GM21529 (cell line): ENCODE measurements at regions not wholly inside any gene's neighbourhood (a gene's known extent, or its start where the extent isn't known, plus 50 kb on each side); places are given as distances from the start of the nearest gene placed in this dataset.
A peak's percentile ranks its signal among the peaks of the same experiment; 100 is the strongest.

Source experiments
- ATAC-seq: cut with Tn5 transposase; IDR thresholded peaks from one replicate; pipeline ENCODE4 v1.9.1; 2021; ENCODE audit not compliant: unreplicated experiment

GRCh38 chr2:103103678-103104077 lies 341.8 kb downstream of the TMEM182 start:
- ATAC-seq, result no peak

GRCh38 chr2:103119352-103119751 lies 357.5 kb downstream of the TMEM182 start:
- no peak for ATAC-seq

- ATAC-seq, result no peak
These were observed 359.3 kb downstream of the TMEM182 start for GRCh38 chr2:103121106-103121505.

- ATAC-seq, result no peak
These were observed 361.7 kb downstream of the TMEM182 start for GRCh38 chr2:103123516-103123915.

GRCh38 chr2:103130857-103131256 lies 369.0 kb downstream of the TMEM182 start:
- no peak for ATAC-seq

GRCh38 chr2:103132536-103133217 lies 370.8 kb downstream of the TMEM182 start:
- peak; percentile 88 for ATAC-seq

- no peak for ATAC-seq
These were observed 373.8 kb downstream of the TMEM182 start for GRCh38 chr2:103135679-103136078.

- ATAC-seq, result peak; percentile 53
These were observed 376.5 kb downstream of the TMEM182 start for GRCh38 chr2:103138123-103138901.

GRCh38 chr2:103139628-103140268 lies 377.9 kb downstream of the TMEM182 start:
- no peak for ATAC-seq

- ATAC-seq, result no peak
These were observed 383.0 kb downstream of the TMEM182 start for GRCh38 chr2:103144837-103145236.

- ATAC-seq, result no peak
These were observed 383.9 kb downstream of the TMEM182 start for GRCh38 chr2:103145739-103146138.

GRCh38 chr2:103151046-103151445 lies 389.2 kb downstream of the TMEM182 start:
- ATAC-seq, result no peak

GRCh38 chr2:103152556-103152955 lies 390.7 kb downstream of the TMEM182 start:
- ATAC-seq, result no peak

GRCh38 chr2:103153580-103154284 lies 391.9 kb downstream of the TMEM182 start:
- ATAC-seq, result no peak

- ATAC-seq, result no peak
These were observed 393.5 kb downstream of the TMEM182 start for GRCh38 chr2:103155308-103155707.

GRCh38 chr2:103159018-103159417 lies 397.2 kb downstream of the TMEM182 start:
- no peak for ATAC-seq

- ATAC-seq, result peak; percentile 76
These were observed 399.8 kb downstream of the TMEM182 start for GRCh38 chr2:103161456-103162289.

- no peak for ATAC-seq
These were observed 402.9 kb downstream of the TMEM182 start for GRCh38 chr2:103164748-103165147.

GRCh38 chr2:103165836-103166235 lies 404.0 kb downstream of the TMEM182 start:
- ATAC-seq, result no peak
